ENCODE measurements at regions not wholly inside any gene's neighbourhood (a gene's known extent, or its start where the extent isn't known, plus 50 kb on each side); places are given as distances from the start of the nearest gene placed in this dataset.

GRCh38 chr3:127403795-127404194 is 115.9 kb upstream of the PRR20G start:
- Histone ChIP-seq H3K4me1 (no peaks in the 10 kb centered on the region), H3K36me3 (no peaks in the 10 kb centered on the region), H3K4me3 (no peak overlapping the region), H3K27me3 (peaks cover 14% of the 10 kb centered on the region), H3K27ac (no peak overlapping the region), H3K9me3 (no peaks in the 10 kb centered on the region)
- WGBS, 2 donors (ENCODE audit: low coverage in 1 of 2), result 87% methylated on average over 2 of the region's 2 CpGs; no CpG with 5 or more reads in 1 of the 2 donors
- TF ChIP-seq POLR2AphosphoS5 (IDR thresholded peaks at IDR 0.05) (no peak), POLR2A (IDR thresholded peaks at IDR 0.05) (no peak), CTCF (IDR thresholded peaks at IDR 0.05) (no peak), EP300 (IDR thresholded peaks at IDR 0.05; ENCODE audit: low read depth) (no peak)
- intact Hi-C loops (cut with DNase I; ENCODE audit: low total_unique reads) (no loop called here), in situ Hi-C loops (cut with MboI; ENCODE audit: low pct_ligation_motif_present in 1 of 4, low pct_unique_long_range_greater_than_20kb in 1 of 4, low sequenced_read_pairs in 3 of 4) (no loop called here)
- DNase-seq, result no peak

GRCh38 chr3:127399154-127399553 is 111.3 kb upstream of the PRR20G start:
- no peak overlapping the region for H3K27ac ChIP-seq
- in situ Hi-C loops (cut with MboI; ENCODE audit: low pct_ligation_motif_present in 1 of 4, low pct_unique_long_range_greater_than_20kb in 1 of 4, low sequenced_read_pairs in 3 of 4) (no loop called here), intact Hi-C loops (cut with DNase I; ENCODE audit: low total_unique reads) (no loop called here)
- H3K4me1 ChIP-seq, result no peaks in the 10 kb centered on the region
- TF ChIP-seq POLR2A (IDR thresholded peaks at IDR 0.05), result no peak
- TF ChIP-seq EP300 (IDR thresholded peaks at IDR 0.05; ENCODE audit: low read depth), result no peak
- no peak for TF ChIP-seq POLR2AphosphoS5 (IDR thresholded peaks at IDR 0.05)
- no peaks in the 10 kb centered on the region for H3K9me3 ChIP-seq
- no peak for DNase-seq
- peaks cover 3% of the 10 kb centered on the region for H3K27me3 ChIP-seq
- no peaks in the 10 kb centered on the region for H3K36me3 ChIP-seq
- H3K4me3 ChIP-seq, result no peak overlapping the region

- WGBS, 2 donors (ENCODE audit: low coverage in 1 of 2), result 29 to 31% methylated on average over 2 to 8 of the region's 8 CpGs
- Histone ChIP-seq H3K4me1 (no peaks in the 10 kb centered on the region), H3K27ac (no peak overlapping the region), H3K9me3 (no peaks in the 10 kb centered on the region), H3K4me3 (no peak overlapping the region), H3K27me3 (no peaks in the 10 kb centered on the region), H3K36me3 (no peaks in the 10 kb centered on the region)
- no peak for TF ChIP-seq POLR2AphosphoS5 (IDR thresholded peaks at IDR 0.05)
- no peak for TF ChIP-seq CTCF (IDR thresholded peaks at IDR 0.05)
- TF ChIP-seq EP300 (IDR thresholded peaks at IDR 0.05; ENCODE audit: low read depth), result no peak
- TF ChIP-seq POLR2A (IDR thresholded peaks at IDR 0.05), result no peak
- no peak for DNase-seq
- intact Hi-C loops (cut with DNase I; ENCODE audit: low total_unique reads), result no loop called here
- in situ Hi-C loops (cut with MboI; ENCODE audit: low pct_ligation_motif_present in 1 of 4, low pct_unique_long_range_greater_than_20kb in 1 of 4, low sequenced_read_pairs in 3 of 4), result no loop called here
Measured at GRCh38 chr3:127396473-127396872, 108.6 kb upstream of the PRR20G start.

GRCh38 chr3:127395663-127396355 is 108.0 kb upstream of the PRR20G start:
- Histone ChIP-seq H3K27me3 (no peaks in the 10 kb centered on the region), H3K9me3 (no peaks in the 10 kb centered on the region), H3K4me1 (no peaks in the 10 kb centered on the region), H3K36me3 (no peaks in the 10 kb centered on the region), H3K27ac (no peak overlapping the region), H3K4me3 (no peak overlapping the region)
- WGBS, 2 donors (ENCODE audit: low coverage in 1 of 2), result 74% methylated on average over 9 of the region's 9 CpGs; no CpG with 5 or more reads in 1 of the 2 donors
- in situ Hi-C loops (cut with MboI; ENCODE audit: low pct_ligation_motif_present in 1 of 4, low pct_unique_long_range_greater_than_20kb in 1 of 4, low sequenced_read_pairs in 3 of 4), result no loop called here
- no peak for TF ChIP-seq EP300 (IDR thresholded peaks at IDR 0.05; ENCODE audit: low read depth)
- no peak for TF ChIP-seq CTCF (IDR thresholded peaks at IDR 0.05)
- no peak for TF ChIP-seq POLR2A (IDR thresholded peaks at IDR 0.05)
- TF ChIP-seq POLR2AphosphoS5 (IDR thresholded peaks at IDR 0.05), result no peak
- no peak for DNase-seq
- intact Hi-C loops (cut with DNase I; ENCODE audit: low total_unique reads), result no loop called here
